ENCODE measurements at regions not wholly inside any gene's neighbourhood (a gene's known extent, or its start where the extent isn't known, plus 50 kb on each side); places are given as distances from the start of the nearest gene placed in this dataset.

GRCh38 chr21:15494481-15494880 is 235.3 kb upstream of the USP25 start:
- TF ChIP-seq POLR2AphosphoS5 (IDR thresholded peaks at IDR 0.05) (no peak), CTCF (IDR thresholded peaks at IDR 0.05) (no peak), POLR2A (IDR thresholded peaks at IDR 0.05) (no peak)

Measured in breast epithelium (tissue), 3 donors.